PC-3 (cell line): ENCODE measurements at regions not wholly inside any gene's neighbourhood (a gene's known extent, or its start where the extent isn't known, plus 50 kb on each side); places are given as distances from the start of the nearest gene placed in this dataset.
A peak's percentile ranks its signal among the peaks of the same experiment; 100 is the strongest.

Source experiments
- ATAC-seq: fragments of 200-7000 bp; cut with Tn5 transposase; 2 replicates; pipeline ENCODE4 v1.9.1; 2020; ENCODE audit warnings: mild to moderate bottlenecking, moderate library complexity
- BruUV-seq: library from RNA; stranded (reverse); fragments of 400-500 nt; replicated peaks from 2 replicates; lab custom pipeline; 2021; lab: Mats Ljungman, UMichigan
- CTCF ChIA-PET: fragments of 300-600 bp; sonication (Branson Sonifier 250); formaldehyde crosslinking; loops from one replicate; lab custom pipeline; 2022; ENCODE audit warnings: antibody characterized with exemption; lab: Charles Lee
- POLR2A ChIA-PET: fragments of 300-600 bp; sonication (Branson Sonifier 250); formaldehyde crosslinking; loops from one replicate; lab custom pipeline; 2022; ENCODE audit warnings: antibody characterized with exemption; ENCODE audit not compliant: unreplicated experiment; lab: Charles Lee
- DNase-seq: peaks from one replicate; pipeline ENCODE4 v3.0.0-alpha.2; 2015
- H2AFZ ChIP-seq: fragments of 300-600 bp; sonication (generic); 2 replicates; pipeline ENCODE4 v1.6.0; 2016; ENCODE audit warnings: antibody characterized with exemption, low read length
- H3F3A ChIP-seq: fragments of 300-600 bp; sonication (generic); one replicate; pipeline ENCODE4 v1.6.0; 2017; ENCODE audit warnings: antibody characterized with exemption, low read length, control low read depth, mild to moderate bottlenecking; ENCODE audit not compliant: unreplicated experiment
- H3K27ac ChIP-seq: fragments of 300-600 bp; sonication (generic); 2 replicates; pipeline ENCODE4 v1.5.1; 2016; ENCODE audit warnings: mild to moderate bottlenecking, low read length
- H3K27me3 ChIP-seq: fragments of 300-600 bp; sonication (generic); 2 replicates; pipeline ENCODE4 v1.6.1; 2016; ENCODE audit warnings: low read length, mixed read lengths
- H3K36me3 ChIP-seq: fragments of 300-600 bp; sonication (generic); 2 replicates; pipeline ENCODE4 v1.6.1; 2016; ENCODE audit warnings: low read depth, mixed run types, low read length, mixed read lengths
- H3K4me1 ChIP-seq: fragments of 300-600 bp; sonication (generic); 2 replicates; pipeline ENCODE4 v1.5.1; 2016; ENCODE audit warnings: low read length; ENCODE audit not compliant: insufficient read depth
- H3K4me2 ChIP-seq: fragments of 300-600 bp; sonication (generic); 2 replicates; pipeline ENCODE4 v1.6.0; 2016; ENCODE audit warnings: low read length
- H3K4me3 ChIP-seq: fragments of 300-600 bp; sonication (generic); 2 replicates; pipeline ENCODE4 v1.5.1; 2016; ENCODE audit warnings: mild to moderate bottlenecking, low read length, mixed read lengths
- H3K79me2 ChIP-seq: fragments of 300-600 bp; sonication (generic); 2 replicates; pipeline ENCODE4 v1.6.1; 2017; ENCODE audit warnings: low read length, mixed read lengths
- H3K9ac ChIP-seq: fragments of 300-600 bp; sonication (generic); 2 replicates; pipeline ENCODE4 v1.6.0; 2016; ENCODE audit warnings: mild to moderate bottlenecking, low read length
- H3K9me2 ChIP-seq: fragments of 300-600 bp; sonication (generic); replicated peaks from 2 replicates; pipeline ENCODE4 v1.6.1; 2016; ENCODE audit warnings: mixed run types, low read length, mixed read lengths
- H3K9me3 ChIP-seq: fragments of 300-600 bp; sonication (generic); 2 replicates; pipeline ENCODE4 v1.6.1; 2016; ENCODE audit warnings: low read length, mixed read lengths
- H4K20me1 ChIP-seq: fragments of 300-600 bp; sonication (generic); 2 replicates; pipeline ENCODE4 v1.6.1; 2016; ENCODE audit warnings: low read length, mixed read lengths
- CTCF ChIP-seq: fragments of 300-600 bp; sonication (generic); conservative IDR thresholded peaks from 2 replicates; pipeline ENCODE4 v1.5.1; 2017; ENCODE audit warnings: antibody characterized with exemption, low read depth, mild to moderate bottlenecking, low read length
- EZH2 ChIP-seq: fragments of 300-600 bp; sonication (generic); IDR thresholded peaks from one replicate; pipeline ENCODE4 v1.6.1; 2017; ENCODE audit warnings: antibody characterized with exemption, mild to moderate bottlenecking, low read length; ENCODE audit not compliant: unreplicated experiment
- EZH2phosphoT487 ChIP-seq: fragments of 300-600 bp; sonication (generic); IDR thresholded peaks from 2 replicates; pipeline ENCODE4 v1.6.1; 2018; ENCODE audit warnings: mild to moderate bottlenecking, antibody characterized with exemption, low read length, borderline replicate concordance
- intact Hi-C: fragments of 100-400 bp; cut with micrococcal nuclease; formaldehyde crosslinking; loops from 2 replicates; pipeline ENCODE4 v1.9.0; 2023

GRCh38 chr4:74649193-74649592, 145.1 kb downstream of the BTC start:
- Histone ChIP-seq H3K27me3 (no peaks in the 10 kb centered on the region), H3K4me3 (no peak overlapping the region), H3K27ac (peak overlapping the region; percentile 62), H3K4me1 (peaks cover 30% of the 10 kb centered on the region), H3K9ac (no peak overlapping the region; the same call in 1 of the 2 replicates), H3K9me3 (no peaks in the 10 kb centered on the region), H3K4me2 (peak overlapping the region; percentile 27), H3F3A (peaks cover 5% of the 10 kb centered on the region), H2AFZ (peak overlapping the region; percentile 40), H3K9me2 (no peaks in the 10 kb centered on the region), H3K79me2 (peaks cover 8% of the 10 kb centered on the region; the same call in 1 of the 2 replicates), H3K36me3 (peaks cover 3% of the 10 kb centered on the region; the same call in 1 of the 2 replicates), H4K20me1 (no peaks in the 10 kb centered on the region)
- BruUV-seq, result no TSS peak
- ChIA-PET CTCF (no interaction called here), POLR2A (no interaction called here)
- ATAC-seq (peak; percentile 42; the same call in 1 of the 2 replicates), DNase-seq (peak; percentile 22)
- intact Hi-C loops, result no loop called here
- TF ChIP-seq CTCF (no peak), EZH2 (no peak), EZH2phosphoT487 (no peak)

- H3K4me2 ChIP-seq, result no peak overlapping the region
- no peak for DNase-seq
Measured at GRCh38 chr4:74651198-74651597, 143.1 kb downstream of the BTC start.

More at GRCh38 chr4:74651198-74651597, 143.1 kb downstream of the BTC start:
- intact Hi-C loops, result no loop called here
- ChIA-PET CTCF (no interaction called here), POLR2A (no interaction called here)
- no TSS peak for BruUV-seq
- H3K79me2 ChIP-seq, result peaks cover 10% of the 10 kb centered on the region
- no peaks in the 10 kb centered on the region for H4K20me1 ChIP-seq
- H3K9me2 ChIP-seq, result no peaks in the 10 kb centered on the region
- peaks cover 5% of the 10 kb centered on the region for H3F3A ChIP-seq
- peak overlapping the region; percentile 32 for H3K27ac ChIP-seq
- TF ChIP-seq EZH2phosphoT487, result no peak
- TF ChIP-seq EZH2, result no peak
- TF ChIP-seq CTCF, result no peak
- H3K27me3 ChIP-seq, result no peaks in the 10 kb centered on the region
- H3K4me1 ChIP-seq, result peaks cover 47% of the 10 kb centered on the region
- H3K4me3 ChIP-seq, result no peak overlapping the region
- no peaks in the 10 kb centered on the region for H3K36me3 ChIP-seq
- H3K9me3 ChIP-seq, result no peaks in the 10 kb centered on the region
- H2AFZ ChIP-seq, result no peak overlapping the region
- H3K9ac ChIP-seq, result no peak overlapping the region
- ATAC-seq, result no peak
